Hepatocyte (in vitro differentiated cells): ENCODE measurements at regions not wholly inside any gene's neighbourhood (a gene's known extent, or its start where the extent isn't known, plus 50 kb on each side); places are given as distances from the start of the nearest gene placed in this dataset.

ENCODE experiments used
- DNase-seq: peaks from one replicate; pipeline ENCODE4 v3.0.0-alpha.2; 2016; ENCODE audit warnings: low spot score
- H2AFZ ChIP-seq: fragments of 200-600 bp; sonication (generic); 2 replicates; pipeline ENCODE4 v1.6.0; 2016; ENCODE audit warnings: antibody characterized with exemption, mild to moderate bottlenecking
- H3K27ac ChIP-seq: fragments of 200-600 bp; sonication (generic); 2 replicates; pipeline ENCODE4 v1.5.1; 2016; ENCODE audit warnings: mild to moderate bottlenecking
- H3K27me3 ChIP-seq: fragments of 200-600 bp; sonication (generic); 2 replicates; pipeline ENCODE4 v1.6.1; 2016
- H3K36me3 ChIP-seq: fragments of 200-600 bp; sonication (generic); replicated peaks from 2 replicates; pipeline ENCODE4 v1.5.1; 2016; ENCODE audit warnings: low read depth; ENCODE audit not compliant: insufficient read depth
- H3K4me1 ChIP-seq: fragments of 200-600 bp; sonication (generic); 2 replicates; pipeline ENCODE4 v1.5.1; 2016; ENCODE audit warnings: mild to moderate bottlenecking, moderate library complexity; ENCODE audit not compliant: insufficient read depth
- H3K4me2 ChIP-seq: fragments of 200-600 bp; sonication (generic); 2 replicates; pipeline ENCODE4 v1.6.0; 2016
- H3K4me3 ChIP-seq: fragments of 200-600 bp; sonication (generic); 2 replicates; pipeline ENCODE4 v1.5.1; 2016; ENCODE audit warnings: mild to moderate bottlenecking
- H3K79me2 ChIP-seq: fragments of 200-600 bp; sonication (generic); 2 replicates; pipeline ENCODE4 v1.6.0; 2017; ENCODE audit warnings: mild to moderate bottlenecking
- H3K9me2 ChIP-seq: fragments of 200-600 bp; sonication (generic); replicated peaks from 2 replicates; pipeline ENCODE4 v1.6.0; 2017; ENCODE audit warnings: mild to moderate bottlenecking; ENCODE audit not compliant: insufficient read depth
- H3K9me3 ChIP-seq: fragments of 200-600 bp; sonication (generic); 2 replicates; pipeline ENCODE4 v1.5.1; 2016; ENCODE audit warnings: low read depth, mild to moderate bottlenecking
- H4K20me1 ChIP-seq: fragments of 200-600 bp; sonication (generic); 2 replicates; pipeline ENCODE4 v1.6.0; 2016; ENCODE audit warnings: mild to moderate bottlenecking; ENCODE audit not compliant: insufficient read depth, poor library complexity, severe bottlenecking
- EZH2 ChIP-seq: fragments of 200-600 bp; sonication (generic); IDR thresholded peaks from 2 replicates; pipeline ENCODE4 v1.6.1; 2016; ENCODE audit warnings: antibody characterized with exemption, mild to moderate bottlenecking, borderline replicate concordance
- EZH2phosphoT487 ChIP-seq: fragments of 200-600 bp; sonication (generic); IDR thresholded peaks from one replicate; pipeline ENCODE4 v1.6.1; 2018; ENCODE audit warnings: antibody characterized with exemption, mild to moderate bottlenecking, low read depth, moderate library complexity; ENCODE audit not compliant: unreplicated experiment, severe bottlenecking
- WGBS: methylation state at CpG from one replicate; pipeline ENCODE4 v1.1.6; 2016; ENCODE audit warnings: low lambda C conversion rate; ENCODE audit errors: missing lambda C conversion rate; 5-methylcytosine and 5-hydroxymethylcytosine counted together
- TF ChIP-seq, protein P1 (sequence below): fragments of 200-600 bp; sonication (generic); IDR thresholded peaks from 2 replicates; pipeline ENCODE4 v1.5.1; 2016; ENCODE audit warnings: antibody characterized with exemption, mild to moderate bottlenecking; ENCODE audit not compliant: poor library complexity

DNA sequence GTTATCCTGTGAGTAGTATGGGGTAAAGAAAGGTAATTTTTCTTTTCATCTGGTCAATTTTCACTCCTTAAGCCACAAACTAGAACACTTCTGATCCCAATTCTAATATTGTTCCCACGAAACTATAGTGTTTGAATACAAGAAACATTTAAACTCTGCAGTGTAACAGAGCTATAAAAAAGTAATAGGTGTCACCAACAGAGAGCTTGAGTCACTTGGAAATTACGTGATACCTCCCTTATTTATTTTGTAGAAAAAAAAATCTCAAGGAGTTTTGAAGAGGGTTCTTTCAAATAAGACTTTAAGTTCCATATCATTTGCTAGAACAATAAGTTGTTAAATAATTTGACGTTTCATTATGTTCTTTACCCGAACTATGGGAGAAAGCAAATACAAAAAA is 959.4 kb downstream of the JRKL start:
- H3K9me3 ChIP-seq: no peaks in the 10 kb centered on the region
- no peak overlapping the region for H3K27ac ChIP-seq
- no peaks in the 10 kb centered on the region for H4K20me1 ChIP-seq
- WGBS: 80% methylated on average over 4 of the region's 4 CpGs
- H2AFZ ChIP-seq: no peak overlapping the region
- no peak overlapping the region for H3K4me3 ChIP-seq
- H3K4me1 ChIP-seq: no peaks in the 10 kb centered on the region
- TF ChIP-seq EZH2: no peak
- TF ChIP-seq, protein P1, sequence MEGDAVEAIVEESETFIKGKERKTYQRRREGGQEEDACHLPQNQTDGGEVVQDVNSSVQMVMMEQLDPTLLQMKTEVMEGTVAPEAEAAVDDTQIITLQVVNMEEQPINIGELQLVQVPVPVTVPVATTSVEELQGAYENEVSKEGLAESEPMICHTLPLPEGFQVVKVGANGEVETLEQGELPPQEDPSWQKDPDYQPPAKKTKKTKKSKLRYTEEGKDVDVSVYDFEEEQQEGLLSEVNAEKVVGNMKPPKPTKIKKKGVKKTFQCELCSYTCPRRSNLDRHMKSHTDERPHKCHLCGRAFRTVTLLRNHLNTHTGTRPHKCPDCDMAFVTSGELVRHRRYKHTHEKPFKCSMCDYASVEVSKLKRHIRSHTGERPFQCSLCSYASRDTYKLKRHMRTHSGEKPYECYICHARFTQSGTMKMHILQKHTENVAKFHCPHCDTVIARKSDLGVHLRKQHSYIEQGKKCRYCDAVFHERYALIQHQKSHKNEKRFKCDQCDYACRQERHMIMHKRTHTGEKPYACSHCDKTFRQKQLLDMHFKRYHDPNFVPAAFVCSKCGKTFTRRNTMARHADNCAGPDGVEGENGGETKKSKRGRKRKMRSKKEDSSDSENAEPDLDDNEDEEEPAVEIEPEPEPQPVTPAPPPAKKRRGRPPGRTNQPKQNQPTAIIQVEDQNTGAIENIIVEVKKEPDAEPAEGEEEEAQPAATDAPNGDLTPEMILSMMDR: no peak
- TF ChIP-seq EZH2phosphoT487: no peak
- DNase-seq: no peak
- no peaks in the 10 kb centered on the region for H3K79me2 ChIP-seq
- H3K9me2 ChIP-seq: no peaks in the 10 kb centered on the region
- no peaks in the 10 kb centered on the region for H3K27me3 ChIP-seq
- no peaks in the 10 kb centered on the region for H3K36me3 ChIP-seq
- H3K4me2 ChIP-seq: no peak overlapping the region

GRCh38 chr11:97351939-97352338 is 962.1 kb downstream of the JRKL start:
- H3K4me3 ChIP-seq: no peak overlapping the region
- no peaks in the 10 kb centered on the region for H3K27me3 ChIP-seq
- DNase-seq: no peak
- H3K4me1 ChIP-seq: no peaks in the 10 kb centered on the region
- H2AFZ ChIP-seq: no peak overlapping the region
- H3K36me3 ChIP-seq: no peaks in the 10 kb centered on the region
- H4K20me1 ChIP-seq: no peaks in the 10 kb centered on the region
- no peaks in the 10 kb centered on the region for H3K9me2 ChIP-seq
- no peak overlapping the region for H3K27ac ChIP-seq
- H3K4me2 ChIP-seq: no peak overlapping the region
- no peaks in the 10 kb centered on the region for H3K9me3 ChIP-seq
- no peaks in the 10 kb centered on the region for H3K79me2 ChIP-seq
- TF ChIP-seq, protein P1: no peak
- TF ChIP-seq EZH2phosphoT487 (no peak), EZH2 (no peak)
- 81% methylated on average over 2 of the region's 2 CpGs for WGBS

DNA sequence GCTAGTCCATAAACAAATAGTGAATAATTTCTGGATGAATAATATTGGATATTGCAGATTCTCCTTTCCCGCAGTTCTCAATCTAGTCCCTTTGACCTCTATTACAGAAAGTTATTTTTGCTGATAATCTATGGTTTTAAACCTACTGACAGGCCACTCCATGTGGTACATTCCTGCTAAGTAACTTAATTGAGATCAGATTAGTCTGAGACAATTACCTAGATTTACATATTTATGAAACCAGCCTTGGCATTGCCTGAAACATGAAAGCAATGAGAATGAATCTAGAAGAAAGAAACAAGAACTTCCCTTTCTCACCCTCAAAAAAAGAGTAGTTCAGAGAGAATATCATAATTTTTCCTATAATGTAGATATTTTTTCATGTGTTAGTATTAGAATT is 964.2 kb downstream of the JRKL start:
- H3K27me3 ChIP-seq: no peaks in the 10 kb centered on the region
- H3K9me2 ChIP-seq: no peaks in the 10 kb centered on the region
- DNase-seq: no peak
- H3K9me3 ChIP-seq: no peaks in the 10 kb centered on the region
- no peaks in the 10 kb centered on the region for H3K4me1 ChIP-seq
- H3K79me2 ChIP-seq: no peaks in the 10 kb centered on the region
- 100% methylated on average over 1 of the region's 1 CpG for WGBS
- TF ChIP-seq EZH2phosphoT487: no peak
- no peak for TF ChIP-seq EZH2
- TF ChIP-seq, protein P1: no peak
- no peak overlapping the region for H3K4me3 ChIP-seq
- H3K4me2 ChIP-seq: no peak overlapping the region
- H4K20me1 ChIP-seq: no peaks in the 10 kb centered on the region
- no peaks in the 10 kb centered on the region for H3K36me3 ChIP-seq
- no peak overlapping the region for H3K27ac ChIP-seq
- no peak overlapping the region for H2AFZ ChIP-seq

DNA sequence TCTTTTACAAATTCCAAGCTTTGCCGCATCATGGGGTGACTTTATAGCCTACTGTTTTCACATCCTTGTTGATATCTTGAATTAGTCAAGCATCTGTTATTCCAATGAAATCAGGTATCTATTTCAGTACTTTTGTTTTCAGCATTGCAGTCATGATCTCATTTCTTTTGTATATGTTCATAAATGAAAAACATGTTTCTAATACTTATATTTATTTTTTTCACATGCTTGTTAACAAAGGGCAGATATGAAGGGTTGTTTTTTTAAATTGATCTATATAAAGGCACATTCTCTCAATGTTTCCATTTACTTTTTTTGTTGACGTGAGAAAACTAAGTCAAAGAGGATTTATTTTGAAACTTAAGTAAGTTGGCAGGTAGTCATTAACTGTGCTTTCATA is 964.8 kb downstream of the JRKL start:
- no peaks in the 10 kb centered on the region for H3K9me2 ChIP-seq
- WGBS: 79% methylated on average over 2 of the region's 2 CpGs
- no peak overlapping the region for H2AFZ ChIP-seq
- H3K4me2 ChIP-seq: no peak overlapping the region
- H3K27me3 ChIP-seq: no peaks in the 10 kb centered on the region
- H3K4me3 ChIP-seq: no peak overlapping the region
- no peak for DNase-seq
- H3K36me3 ChIP-seq: no peaks in the 10 kb centered on the region
- no peak overlapping the region for H3K27ac ChIP-seq
- TF ChIP-seq EZH2: no peak
- no peak for TF ChIP-seq EZH2phosphoT487
- TF ChIP-seq, protein P1: no peak
- H3K79me2 ChIP-seq: no peaks in the 10 kb centered on the region
- H3K4me1 ChIP-seq: no peaks in the 10 kb centered on the region
- H4K20me1 ChIP-seq: no peaks in the 10 kb centered on the region
- H3K9me3 ChIP-seq: no peaks in the 10 kb centered on the region
